ENCODE measurements at regions not wholly inside any gene's neighbourhood (a gene's known extent, or its start where the extent isn't known, plus 50 kb on each side); places are given as distances from the start of the nearest gene placed in this dataset.

- TF ChIP-seq, protein P1, sequence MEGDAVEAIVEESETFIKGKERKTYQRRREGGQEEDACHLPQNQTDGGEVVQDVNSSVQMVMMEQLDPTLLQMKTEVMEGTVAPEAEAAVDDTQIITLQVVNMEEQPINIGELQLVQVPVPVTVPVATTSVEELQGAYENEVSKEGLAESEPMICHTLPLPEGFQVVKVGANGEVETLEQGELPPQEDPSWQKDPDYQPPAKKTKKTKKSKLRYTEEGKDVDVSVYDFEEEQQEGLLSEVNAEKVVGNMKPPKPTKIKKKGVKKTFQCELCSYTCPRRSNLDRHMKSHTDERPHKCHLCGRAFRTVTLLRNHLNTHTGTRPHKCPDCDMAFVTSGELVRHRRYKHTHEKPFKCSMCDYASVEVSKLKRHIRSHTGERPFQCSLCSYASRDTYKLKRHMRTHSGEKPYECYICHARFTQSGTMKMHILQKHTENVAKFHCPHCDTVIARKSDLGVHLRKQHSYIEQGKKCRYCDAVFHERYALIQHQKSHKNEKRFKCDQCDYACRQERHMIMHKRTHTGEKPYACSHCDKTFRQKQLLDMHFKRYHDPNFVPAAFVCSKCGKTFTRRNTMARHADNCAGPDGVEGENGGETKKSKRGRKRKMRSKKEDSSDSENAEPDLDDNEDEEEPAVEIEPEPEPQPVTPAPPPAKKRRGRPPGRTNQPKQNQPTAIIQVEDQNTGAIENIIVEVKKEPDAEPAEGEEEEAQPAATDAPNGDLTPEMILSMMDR (conservative IDR thresholded peaks at IDR 0.05; ENCODE audit: low read length), result no peak
- no peak for TF ChIP-seq EZH2phosphoT487 (IDR thresholded peaks at IDR 0.05; ENCODE audit: borderline replicate concordance)
Measured at GRCh38 chr6:134752445-134752844, 197.5 kb downstream of the ALDH8A1 start.

Data from Loucy (cell line).